T-helper 17 cell (primary cell): ENCODE measurements at regions not wholly inside any gene's neighbourhood (a gene's known extent, or its start where the extent isn't known, plus 50 kb on each side); places are given as distances from the start of the nearest gene placed in this dataset.
"Not testable (repeated sequence)": the region's sequence is repeated elsewhere in the genome, so short reads cannot be mapped to it uniquely, and the experiment has no call there.

Experiments used
- ATAC-seq: fragments of 150-1000 bp; cut with Tn5 transposase; 2 replicates; pipeline ENCODE4 v1.10.0; 2021; ENCODE audit warnings: mild to moderate bottlenecking, moderate library complexity
- DNase-seq, 3 donors: peaks; one replicate each; pipeline versions ENCODE4 v3.0.0 to v3.0.0-alpha.2; 2020 to 2021
- H3K9me3 ChIP-seq: one replicate; pipeline ENCODE4 v1.7.0; 2013; ENCODE audit warnings: low read length, mild to moderate bottlenecking; ENCODE audit not compliant: control insufficient read depth, poor library complexity, severe bottlenecking
- H3K27ac Mint-ChIP-seq: one replicate; pipeline ENCODE4 v1.8.0; 2022; ENCODE audit warnings: mild to moderate bottlenecking, moderate library complexity, mixed read lengths
- H3K27me3 Mint-ChIP-seq: one replicate; pipeline ENCODE4 v1.8.0; 2022; ENCODE audit warnings: mixed read lengths
- H3K36me3 Mint-ChIP-seq: one replicate; pipeline ENCODE4 v1.8.0; 2022; ENCODE audit warnings: low read depth, mixed read lengths
- H3K4me1 Mint-ChIP-seq: one replicate; pipeline ENCODE4 v1.8.0; 2022; ENCODE audit warnings: mild to moderate bottlenecking, mixed read lengths
- H3K4me3 Mint-ChIP-seq: one replicate; pipeline ENCODE4 v1.8.0; 2022; ENCODE audit warnings: mild to moderate bottlenecking, moderate library complexity, mixed read lengths

GRCh38 chr13:81596224-81596753 is 1255.4 kb upstream of the SPRY2 start:
- no peak for ATAC-seq
- H3K4me3 Mint-ChIP-seq, result no peak overlapping the region
- no peak for DNase-seq
- no peaks in the 10 kb centered on the region for H3K9me3 ChIP-seq
- no peaks in the 10 kb centered on the region for H3K36me3 Mint-ChIP-seq
- H3K27me3 Mint-ChIP-seq, result no peaks in the 10 kb centered on the region
- no peak overlapping the region for H3K27ac Mint-ChIP-seq
- no peaks in the 10 kb centered on the region for H3K4me1 Mint-ChIP-seq

- no peak for ATAC-seq
- Mint-ChIP-seq H3K4me3 (no peak overlapping the region), H3K36me3 (no peaks in the 10 kb centered on the region), H3K4me1 (no peaks in the 10 kb centered on the region), H3K27ac (no peak overlapping the region), H3K27me3 (no peaks in the 10 kb centered on the region)
- no peak for DNase-seq
- H3K9me3 ChIP-seq, result no peaks in the 10 kb centered on the region
These were observed 1250.7 kb upstream of the SPRY2 start for GRCh38 chr13:81591528-81592220.

DNA sequence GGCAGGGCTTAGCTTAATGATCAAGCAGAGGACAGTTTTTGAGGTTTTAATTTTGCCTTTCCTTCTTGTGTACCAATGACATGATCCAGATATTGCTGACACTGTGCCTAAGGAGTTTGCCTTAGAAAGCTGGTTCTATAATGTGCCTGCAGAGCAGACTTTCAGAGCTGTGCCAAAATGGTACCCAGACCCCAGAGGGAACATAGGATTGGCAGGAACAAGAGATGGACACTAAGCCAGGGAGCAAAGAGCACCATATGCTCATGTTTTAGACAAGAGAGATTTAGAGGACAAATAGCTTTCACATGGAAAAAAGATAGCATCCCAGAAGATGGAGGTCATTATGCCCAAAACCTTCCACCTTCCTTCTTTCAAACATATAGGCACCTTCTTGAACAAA is 1241.5 kb upstream of the SPRY2 start:
- no peaks in the 10 kb centered on the region for H3K4me1 Mint-ChIP-seq
- H3K4me3 Mint-ChIP-seq, result no peak overlapping the region
- H3K27ac Mint-ChIP-seq, result no peak overlapping the region
- DNase-seq, result no peak
- no peak for ATAC-seq
- no peaks in the 10 kb centered on the region for H3K27me3 Mint-ChIP-seq
- H3K9me3 ChIP-seq, result no peaks in the 10 kb centered on the region
- no peaks in the 10 kb centered on the region for H3K36me3 Mint-ChIP-seq

- Mint-ChIP-seq H3K36me3 (no peaks in the 10 kb centered on the region), H3K27ac (no peak overlapping the region), H3K4me1 (no peaks in the 10 kb centered on the region), H3K27me3 (no peaks in the 10 kb centered on the region), H3K4me3 (no peak overlapping the region)
- ATAC-seq (no peak), DNase-seq (no peak)
- H3K9me3 ChIP-seq, result no peaks in the 10 kb centered on the region
These were observed 1236.8 kb upstream of the SPRY2 start for GRCh38 chr13:81577601-81578195.

DNA sequence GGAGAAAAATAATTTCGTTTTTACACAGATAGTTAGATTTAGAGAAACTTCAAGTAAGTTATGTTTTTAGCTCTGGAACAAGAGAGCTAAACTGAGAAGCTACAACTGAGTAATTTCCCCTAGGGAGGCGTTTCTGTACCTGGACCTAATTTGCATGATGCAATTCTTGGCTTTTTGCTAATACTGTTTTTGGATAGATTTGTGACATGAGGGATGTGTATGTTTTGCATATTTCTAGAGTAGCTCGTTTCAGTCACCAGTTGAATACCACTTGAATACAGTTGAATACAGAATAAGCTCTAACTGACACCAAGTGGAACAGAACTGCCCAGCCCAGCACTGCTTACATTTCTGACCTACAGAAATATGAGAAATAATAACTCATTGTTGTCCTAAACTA is 1227.9 kb upstream of the SPRY2 start:
- ATAC-seq, result no peak
- no peak overlapping the region for H3K4me3 Mint-ChIP-seq
- H3K9me3 ChIP-seq, result no peaks in the 10 kb centered on the region
- H3K27ac Mint-ChIP-seq, result no peak overlapping the region
- no peaks in the 10 kb centered on the region for H3K36me3 Mint-ChIP-seq
- no peak for DNase-seq
- no peaks in the 10 kb centered on the region for H3K4me1 Mint-ChIP-seq
- no peaks in the 10 kb centered on the region for H3K27me3 Mint-ChIP-seq

- no peaks in the 10 kb centered on the region for H3K4me1 Mint-ChIP-seq
- H3K27me3 Mint-ChIP-seq, result no peaks in the 10 kb centered on the region
- H3K4me3 Mint-ChIP-seq, result no peak overlapping the region
- H3K27ac Mint-ChIP-seq, result no peak overlapping the region
- DNase-seq (no peak), ATAC-seq (no peak)
- H3K9me3 ChIP-seq, result no peaks in the 10 kb centered on the region
- no peaks in the 10 kb centered on the region for H3K36me3 Mint-ChIP-seq
These were observed 1224.9 kb upstream of the SPRY2 start for GRCh38 chr13:81565849-81566248.

- H3K9me3 ChIP-seq, result no peaks in the 10 kb centered on the region
- Mint-ChIP-seq H3K36me3 (no peaks in the 10 kb centered on the region), H3K27ac (no peak overlapping the region), H3K27me3 (no peaks in the 10 kb centered on the region), H3K4me3 (no peak overlapping the region), H3K4me1 (no peaks in the 10 kb centered on the region)
- no peak for ATAC-seq
- DNase-seq, result no peak
These were observed 1222.2 kb upstream of the SPRY2 start for GRCh38 chr13:81563091-81563490.

DNA sequence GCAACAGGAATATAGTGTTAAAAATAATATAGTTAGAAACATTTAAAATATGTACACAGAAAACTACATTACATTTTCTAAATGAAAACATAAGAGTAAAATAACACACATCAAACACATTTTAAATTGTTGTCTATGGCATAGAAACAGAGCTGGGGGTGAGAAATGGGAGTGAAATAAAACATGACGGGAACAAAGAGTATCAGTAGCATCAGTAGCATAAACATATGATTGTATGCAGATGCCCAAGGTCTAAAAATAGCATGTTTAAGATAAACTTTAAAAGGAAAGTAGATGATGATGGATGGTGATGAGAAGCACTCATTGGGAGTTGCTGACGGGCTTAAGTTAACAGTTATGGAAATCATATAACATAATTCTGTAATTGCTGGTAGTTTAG is 1221.7 kb upstream of the SPRY2 start:
- no peaks in the 10 kb centered on the region for H3K4me1 Mint-ChIP-seq
- no peak for ATAC-seq
- DNase-seq, result no peak
- no peaks in the 10 kb centered on the region for H3K27me3 Mint-ChIP-seq
- H3K27ac Mint-ChIP-seq, result no peak overlapping the region
- no peaks in the 10 kb centered on the region for H3K36me3 Mint-ChIP-seq
- no peaks in the 10 kb centered on the region for H3K9me3 ChIP-seq
- H3K4me3 Mint-ChIP-seq, result no peak overlapping the region

DNA sequence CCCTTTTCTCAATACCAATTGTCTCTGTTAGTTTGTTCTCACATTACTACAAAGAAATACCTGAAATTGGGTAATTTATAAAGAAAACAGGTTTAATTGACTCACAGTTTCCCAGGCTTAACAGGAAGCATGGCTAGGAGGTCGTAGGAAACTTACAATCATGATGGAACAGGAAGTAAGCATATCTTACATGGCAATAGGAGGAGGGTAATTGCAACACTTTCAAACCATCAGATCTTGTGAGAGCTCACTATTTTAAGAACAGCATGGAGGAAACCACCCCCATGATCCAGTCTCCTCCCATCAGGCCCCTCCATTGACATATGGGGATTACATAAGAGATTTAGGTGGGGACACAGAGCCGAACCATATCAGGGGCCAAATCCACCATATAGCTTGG is 1210.1 kb upstream of the SPRY2 start:
- peaks cover 4% of the 10 kb centered on the region for H3K9me3 ChIP-seq
- Mint-ChIP-seq H3K27me3 (no peaks in the 10 kb centered on the region), H3K36me3 (no peaks in the 10 kb centered on the region), H3K4me1 (no peaks in the 10 kb centered on the region), H3K27ac (no peak overlapping the region), H3K4me3 (no peak overlapping the region)
- ATAC-seq (no peak), DNase-seq (no peak)

DNA sequence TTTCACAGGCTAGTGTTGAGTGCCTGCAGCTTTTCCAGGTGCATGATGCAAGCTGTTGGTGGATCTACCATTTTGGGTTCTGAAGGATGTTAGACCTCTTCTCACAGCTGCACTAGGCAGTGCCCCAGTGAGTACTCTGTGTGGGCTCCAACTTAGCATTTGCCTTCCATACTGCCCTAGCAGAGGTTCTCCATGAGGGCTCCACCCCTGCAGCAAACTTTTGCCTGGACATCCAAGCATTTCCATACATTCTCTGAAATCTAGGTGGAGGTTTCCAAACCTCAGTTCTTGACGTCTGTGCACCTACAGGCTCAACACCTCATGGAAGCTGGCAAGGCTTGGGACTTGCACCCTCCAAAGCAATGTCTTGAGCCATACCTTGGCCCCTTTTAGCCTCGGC is 1205.4 kb upstream of the SPRY2 start:
- not testable (repeated sequence) for H3K9me3 ChIP-seq, DNase-seq, H3K36me3 Mint-ChIP-seq, H3K4me3 Mint-ChIP-seq, H3K27me3 Mint-ChIP-seq, ATAC-seq, H3K27ac Mint-ChIP-seq, H3K4me1 Mint-ChIP-seq

DNA sequence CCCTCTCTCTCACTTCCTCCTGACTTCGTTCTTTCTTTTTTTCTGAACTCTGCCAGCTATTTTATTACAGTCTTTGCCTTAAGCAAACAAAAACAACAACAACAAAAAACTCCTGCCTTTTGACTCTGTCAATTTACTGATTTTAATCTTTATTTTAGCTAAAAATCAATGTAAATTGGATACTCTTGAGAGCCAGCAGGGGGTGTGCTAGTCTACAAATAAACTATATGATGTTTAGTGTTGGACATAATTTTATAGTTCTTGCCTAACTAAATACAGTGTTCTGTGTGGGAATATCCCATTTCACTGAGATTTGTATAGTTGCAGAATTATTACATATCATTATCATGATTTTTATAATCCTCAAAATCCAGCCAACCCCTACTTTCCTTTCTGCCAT is 1199.9 kb upstream of the SPRY2 start:
- ATAC-seq (no peak), DNase-seq (no peak)
- no peaks in the 10 kb centered on the region for H3K9me3 ChIP-seq
- Mint-ChIP-seq H3K36me3 (no peaks in the 10 kb centered on the region), H3K4me3 (no peak overlapping the region), H3K27me3 (no peaks in the 10 kb centered on the region), H3K4me1 (no peaks in the 10 kb centered on the region), H3K27ac (no peak overlapping the region)

DNA sequence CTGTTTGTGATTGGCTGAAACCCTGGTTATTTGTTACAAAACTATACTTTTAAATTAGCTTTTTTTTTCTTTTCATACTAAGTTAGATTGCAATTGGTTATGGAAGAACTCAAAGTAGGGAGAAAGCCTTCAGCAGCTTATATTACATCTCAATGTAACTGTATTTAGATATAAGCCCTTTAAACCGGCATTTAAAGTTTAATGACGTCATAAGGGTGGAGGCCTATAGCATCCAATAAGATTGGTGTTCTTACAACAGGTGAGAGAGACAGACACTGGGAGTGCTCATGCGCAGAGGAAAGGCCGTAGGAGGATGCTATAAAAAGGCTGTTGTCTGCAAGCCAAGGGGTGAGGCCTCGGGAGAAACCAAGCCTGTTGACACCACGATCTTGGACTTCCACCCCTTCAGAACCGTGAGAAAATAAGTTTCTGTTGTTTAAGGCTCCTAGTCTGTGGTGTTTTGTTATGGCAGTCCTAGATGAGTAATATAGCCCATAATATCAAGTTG is 1198.8 kb upstream of the SPRY2 start:
- H3K4me3 Mint-ChIP-seq, result no peak overlapping the region

GRCh38 chr13:81498969-81499368 is 1158.0 kb upstream of the SPRY2 start:
- H3K4me1 Mint-ChIP-seq, result no peaks in the 10 kb centered on the region
- no peak for ATAC-seq
- H3K27ac Mint-ChIP-seq, result no peak overlapping the region
- H3K9me3 ChIP-seq, result no peaks in the 10 kb centered on the region
- no peak overlapping the region for H3K4me3 Mint-ChIP-seq
- H3K27me3 Mint-ChIP-seq, result no peaks in the 10 kb centered on the region
- no peaks in the 10 kb centered on the region for H3K36me3 Mint-ChIP-seq
- no peak for DNase-seq

More for the DNA sequence above, 1198.8 kb upstream of the SPRY2 start:
- H3K36me3 Mint-ChIP-seq, result no peaks in the 10 kb centered on the region
- H3K9me3 ChIP-seq, result no peaks in the 10 kb centered on the region
- no peaks in the 10 kb centered on the region for H3K27me3 Mint-ChIP-seq
- H3K4me1 Mint-ChIP-seq, result no peaks in the 10 kb centered on the region
- no peak for ATAC-seq
- H3K27ac Mint-ChIP-seq, result no peak overlapping the region
- no peak for DNase-seq

GRCh38 chr13:81493144-81493543 is 1152.2 kb upstream of the SPRY2 start:
- no peak for DNase-seq
- H3K9me3 ChIP-seq, result no peaks in the 10 kb centered on the region
- Mint-ChIP-seq H3K27me3 (no peaks in the 10 kb centered on the region), H3K36me3 (no peaks in the 10 kb centered on the region), H3K4me1 (no peaks in the 10 kb centered on the region), H3K27ac (no peak overlapping the region), H3K4me3 (no peak overlapping the region)
- no peak for ATAC-seq
